ENCODE measurements at regions not wholly inside any gene's neighbourhood (a gene's known extent, or its start where the extent isn't known, plus 50 kb on each side); places are given as distances from the start of the nearest gene placed in this dataset.
A peak's percentile ranks its signal among the peaks of the same experiment; 100 is the strongest.

- no peak for ATAC-seq
- Histone ChIP-seq H3K4me1 (peaks cover 14 to 24% of the 10 kb centered on the region in 2 donors), H3K9me3 (no peaks in the 10 kb centered on the region), H3K27ac (no peak overlapping the region), H3K4me3 (no peak overlapping the region), H3K36me3 (no peaks in the 10 kb centered on the region), H3K27me3 (no peaks in the 10 kb centered on the region)
- no peak for TF ChIP-seq POLR2A (IDR thresholded peaks at IDR 0.05)
- TF ChIP-seq CTCF (IDR thresholded peaks at IDR 0.05 in 4 of 5, conservative IDR thresholded peaks at IDR 0.05 in 1 of 5) = no peak
- DNase-seq = no peak
- intact Hi-C loops (cut with DNase I; ENCODE audit: low total_unique reads) = no loop called here
- in situ Hi-C loops (cut with MboI; ENCODE audit: low sequenced_read_pairs in 4 of 4) = no loop called here
Measured at GRCh38 chr10:78292250-78292981, 258.8 kb downstream of the RPS24 start.

- Histone ChIP-seq H3K4me1 (peaks cover 14 to 24% of the 10 kb centered on the region in 2 donors), H3K36me3 (no peaks in the 10 kb centered on the region), H3K4me3 (no peak overlapping the region), H3K9me3 (no peaks in the 10 kb centered on the region), H3K27ac (peak overlapping the region in 2 of 4 donors; percentile 15 to 29), H3K27me3 (no peaks in the 10 kb centered on the region)
- intact Hi-C loops (cut with DNase I; ENCODE audit: low total_unique reads) (no loop called here), in situ Hi-C loops (cut with MboI; ENCODE audit: low sequenced_read_pairs in 4 of 4) (no loop called here)
- ATAC-seq (peak; percentile 77 to 83), DNase-seq (peak in 1 of 2 donors; percentile 43)
- TF ChIP-seq CTCF (IDR thresholded peaks at IDR 0.05 in 4 of 5, conservative IDR thresholded peaks at IDR 0.05 in 1 of 5) (no peak), POLR2A (IDR thresholded peaks at IDR 0.05) (no peak)
Measured at GRCh38 chr10:78292982-78293865, 259.6 kb downstream of the RPS24 start.

GRCh38 chr10:78295242-78295641 lies 261.6 kb downstream of the RPS24 start:
- Histone ChIP-seq H3K27me3 (no peaks in the 10 kb centered on the region), H3K4me3 (no peak overlapping the region), H3K9me3 (no peaks in the 10 kb centered on the region), H3K4me1 (peaks cover 14 to 24% of the 10 kb centered on the region in 2 donors), H3K27ac (peak overlapping the region in 1 of 4 donors; percentile 9), H3K36me3 (no peaks in the 10 kb centered on the region)
- TF ChIP-seq CTCF (IDR thresholded peaks at IDR 0.05 in 4 of 5, conservative IDR thresholded peaks at IDR 0.05 in 1 of 5) = no peak
- no peak for TF ChIP-seq POLR2A (IDR thresholded peaks at IDR 0.05)
- no peak for ATAC-seq
- in situ Hi-C loops (cut with MboI; ENCODE audit: low sequenced_read_pairs in 4 of 4) (no loop called here), intact Hi-C loops (cut with DNase I; ENCODE audit: low total_unique reads) (no loop called here)
- DNase-seq = no peak

GRCh38 chr10:78296785-78297184 lies 263.1 kb downstream of the RPS24 start:
- intact Hi-C loops (cut with DNase I; ENCODE audit: low total_unique reads) = no loop called here
- H3K4me1 ChIP-seq = peaks cover 21 to 30% of the 10 kb centered on the region in 2 donors
- in situ Hi-C loops (cut with MboI; ENCODE audit: low sequenced_read_pairs in 4 of 4) = no loop called here

More at GRCh38 chr10:78296785-78297184, 263.1 kb downstream of the RPS24 start:
- DNase-seq (no peak), ATAC-seq (no peak)
- TF ChIP-seq CTCF (IDR thresholded peaks at IDR 0.05 in 4 of 5, conservative IDR thresholded peaks at IDR 0.05 in 1 of 5) = no peak
- TF ChIP-seq POLR2A (IDR thresholded peaks at IDR 0.05) = no peak
- H3K4me3 ChIP-seq = no peak overlapping the region
- no peak overlapping the region for H3K27ac ChIP-seq
- H3K27me3 ChIP-seq = no peaks in the 10 kb centered on the region
- no peaks in the 10 kb centered on the region for H3K36me3 ChIP-seq
- H3K9me3 ChIP-seq = no peaks in the 10 kb centered on the region

All from gastrocnemius medialis (tissue), 4 donors.